ENCODE measurements at regions not wholly inside any gene's neighbourhood (a gene's known extent, or its start where the extent isn't known, plus 50 kb on each side); places are given as distances from the start of the nearest gene placed in this dataset.
A peak's percentile ranks its signal among the peaks of the same experiment; 100 is the strongest.

DNA sequence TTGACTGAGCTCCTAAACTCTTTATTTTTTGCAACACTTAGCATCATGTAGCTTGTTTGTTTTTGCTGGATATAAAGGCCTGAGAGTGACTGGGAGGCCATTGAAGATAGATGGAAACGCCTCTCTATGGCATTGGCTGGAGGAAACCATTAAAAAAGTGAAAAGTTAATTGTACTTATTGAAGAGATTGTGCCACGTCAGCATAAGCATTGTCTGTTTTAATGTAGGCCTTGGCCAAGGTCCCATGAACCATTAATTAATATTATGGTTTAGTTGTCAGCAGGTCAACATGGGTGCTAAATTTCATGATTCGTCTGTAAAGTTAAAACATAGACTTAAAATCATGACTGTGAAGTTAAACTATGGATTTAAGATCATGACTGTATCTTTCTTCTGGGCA lies 178.6 kb downstream of the GATA3 start:
- Histone ChIP-seq H3K9ac (ENCODE audit: low read depth, low read length) (no peak overlapping the region), H3K79me1 (ENCODE audit: low read depth in 1 of 2, low read length in 2 of 2) (no peaks in the 10 kb centered on the region), H3K23ac (ENCODE audit: low read depth, low read length) (no peak overlapping the region), H3K9me1 (ENCODE audit: insufficient read depth, low read length) (no peaks in the 10 kb centered on the region), H4K20me1 (ENCODE audit: insufficient read depth, low read length) (no peaks in the 10 kb centered on the region), H3K4me3 (ENCODE audit: insufficient read depth, low read depth, low read length) (no peak overlapping the region), H4K91ac (ENCODE audit: insufficient read depth, low read depth, low read length) (no peak overlapping the region), H2BK20ac (ENCODE audit: low read depth, low read length) (no peak overlapping the region), H3K27ac (ENCODE audit: insufficient read depth, low read length) (no peak overlapping the region), H3K4me1 (ENCODE audit: control insufficient read depth, insufficient read depth, low read length) (no peaks in the 10 kb centered on the region), H2AK9ac (replicated peaks; ENCODE audit: low read depth, low read length, poor library complexity) (no peak overlapping the region), H3K36me3 (ENCODE audit: control insufficient read depth, insufficient read depth, low read length) (no peaks in the 10 kb centered on the region), H4K8ac (ENCODE audit: low read depth in 2 of 2, low read length in 2 of 2) (no peak overlapping the region), H3K18ac (ENCODE audit: low read depth, low read length) (no peak overlapping the region), H3K56ac (ENCODE audit: extremely low read depth, insufficient read depth, low read length) (no peak overlapping the region), H2AFZ (replicated peaks; ENCODE audit: low read length, poor library complexity) (no peak overlapping the region), H4K5ac (ENCODE audit: low read depth, low read length) (no peak overlapping the region), H2AK5ac (ENCODE audit: low read depth, low read length) (no peak overlapping the region), H3K4ac (ENCODE audit: low read depth, low read length) (no peak overlapping the region), H2BK5ac (ENCODE audit: low read depth, low read length, poor library complexity, severe bottlenecking) (no peak overlapping the region), H2BK120ac (ENCODE audit: low read depth, low read length) (no peak overlapping the region), H2BK15ac (ENCODE audit: low read depth, low read length) (no peak overlapping the region), H3K9me3 (ENCODE audit: control insufficient read depth, insufficient read depth, low read length) (peaks cover 16% of the 10 kb centered on the region), H3K14ac (replicated peaks; ENCODE audit: low read depth, low read length) (no peak overlapping the region), H3K4me2 (ENCODE audit: low read depth, low read length) (no peak overlapping the region), H3K27me3 (ENCODE audit: control insufficient read depth, insufficient read depth, low read length) (no peaks in the 10 kb centered on the region)
- dilution Hi-C loops (cut with HindIII; ENCODE audit: low sequenced_read_pairs, unreplicated experiment): no loop called here
- BruUV-seq (replicated peaks): no TSS peak
- POLR2A ChIA-PET (ENCODE audit: unreplicated experiment): no interaction called here
- DNase-seq (no peak), ATAC-seq (ENCODE audit: low read depth) (no peak)
- 20% methylated on average over 1 of the region's 3 CpGs; no CpG with 5 or more reads in 1 of the 2 experiments for WGBS, 2 experiments (ENCODE audit: extremely low coverage in 2 of 2, insufficient read length in 1 of 2)
- TF ChIP-seq CTCF (conservative IDR thresholded peaks at IDR 0.05; ENCODE audit: low read depth, low read length) (no peak), CEBPB (IDR thresholded peaks at IDR 0.05; ENCODE audit: low read depth, low read length) (no peak), FOS (IDR thresholded peaks at IDR 0.05; ENCODE audit: low read depth, low read length) (no peak), USF2 (IDR thresholded peaks at IDR 0.05; ENCODE audit: low read depth, low read length) (no peak), BHLHE40 (IDR thresholded peaks at IDR 0.05; ENCODE audit: low read depth, low read length) (no peak), POLR2A (IDR thresholded peaks at IDR 0.05; ENCODE audit: low read depth, low read length) (no peak), MAFK (IDR thresholded peaks at IDR 0.05; ENCODE audit: low read depth, low read length) (peak; percentile 86)
- TF ChIP-seq, protein P1, sequence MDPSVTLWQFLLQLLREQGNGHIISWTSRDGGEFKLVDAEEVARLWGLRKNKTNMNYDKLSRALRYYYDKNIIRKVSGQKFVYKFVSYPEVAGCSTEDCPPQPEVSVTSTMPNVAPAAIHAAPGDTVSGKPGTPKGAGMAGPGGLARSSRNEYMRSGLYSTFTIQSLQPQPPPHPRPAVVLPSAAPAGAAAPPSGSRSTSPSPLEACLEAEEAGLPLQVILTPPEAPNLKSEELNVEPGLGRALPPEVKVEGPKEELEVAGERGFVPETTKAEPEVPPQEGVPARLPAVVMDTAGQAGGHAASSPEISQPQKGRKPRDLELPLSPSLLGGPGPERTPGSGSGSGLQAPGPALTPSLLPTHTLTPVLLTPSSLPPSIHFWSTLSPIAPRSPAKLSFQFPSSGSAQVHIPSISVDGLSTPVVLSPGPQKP (IDR thresholded peaks at IDR 0.05; ENCODE audit: borderline replicate concordance, low read depth, low read length): no peak
- CTCF ChIA-PET: interaction anchor here (0.6 to 0.7 kb wide), 2 partner anchors 53 to 959 kb away, joined by 3 read pairs; no protein-coding TSS in a partner anchor
- in situ Hi-C loops (cut with MboI; ENCODE audit: low sequenced_read_pairs): no loop called here
- intact Hi-C loops (cut with micrococcal nuclease): no loop called here

Data from IMR-90 (cell line).